ENCODE measurements at regions not wholly inside any gene's neighbourhood (a gene's known extent, or its start where the extent isn't known, plus 50 kb on each side); places are given as distances from the start of the nearest gene placed in this dataset.

- in situ Hi-C loops (cut with MboI; ENCODE audit: low pct_unique_long_range_greater_than_20kb in 2 of 9, low sequenced_read_pairs in 9 of 9, unreplicated experiment in 9 of 9): no loop called here
- peaks cover 0 to 3% of the 10 kb centered on the region in 2 donors for H3K4me1 ChIP-seq (replicated peaks in 1 of 2)
- H3K27ac ChIP-seq: no peak overlapping the region
- ATAC-seq (replicated peaks in 6 of 8): no peak
- 79 to 100% (median 100%) methylated on average over 1 to 5 of the region's 5 CpGs; no CpG with 5 or more reads in 2 of the 10 experiments for WGBS, 10 experiments
- no peak overlapping the region for H3K4me3 ChIP-seq
Measured at GRCh38 chr9:109830545-109830944, 50.5 kb downstream of the PALM2AKAP2 start.

- H3K4me1 ChIP-seq (replicated peaks in 1 of 2): peaks cover 0 to 3% of the 10 kb centered on the region in 2 donors
- no peak overlapping the region for H3K27ac ChIP-seq
- in situ Hi-C loops (cut with MboI; ENCODE audit: low pct_unique_long_range_greater_than_20kb in 2 of 9, low sequenced_read_pairs in 9 of 9, unreplicated experiment in 9 of 9): no loop called here
- H3K4me3 ChIP-seq: no peak overlapping the region
- no peak for ATAC-seq (replicated peaks in 6 of 8)
- WGBS, 10 experiments: 60 to 100% (median 96%) methylated on average over 1 to 6 of the region's 6 CpGs; no CpG with 5 or more reads in 4 of the 10 experiments
Measured at GRCh38 chr9:109831998-109832658, 52.1 kb downstream of the PALM2AKAP2 start.

GRCh38 chr9:109834855-109835254 lies 54.9 kb downstream of the PALM2AKAP2 start:
- Histone ChIP-seq H3K27ac (no peak overlapping the region), H3K4me3 (no peak overlapping the region), H3K4me1 (replicated peaks in 1 of 2) (no peaks in the 10 kb centered on the region)
- ATAC-seq (replicated peaks in 6 of 8): no peak
- WGBS, 10 experiments: 67 to 100% (median 93%) methylated on average over 1 to 2 of the region's 2 CpGs; no CpG with 5 or more reads in 4 of the 10 experiments
- in situ Hi-C loops (cut with MboI; ENCODE audit: low pct_unique_long_range_greater_than_20kb in 2 of 9, low sequenced_read_pairs in 9 of 9, unreplicated experiment in 9 of 9): no loop called here

GRCh38 chr9:109843641-109844040 lies 63.6 kb downstream of the PALM2AKAP2 start:
- peak in 3 of 8 experiments; percentile 62 to 93 (median 83) for ATAC-seq (replicated peaks in 6 of 8)
- Histone ChIP-seq H3K4me3 (no peak overlapping the region), H3K4me1 (replicated peaks in 1 of 2) (peaks cover 3 to 12% of the 10 kb centered on the region in 2 donors), H3K27ac (no peak overlapping the region)
- in situ Hi-C loops (cut with MboI; ENCODE audit: low pct_unique_long_range_greater_than_20kb in 2 of 9, low sequenced_read_pairs in 9 of 9, unreplicated experiment in 9 of 9): no loop called here
- WGBS, 10 experiments: 0 to 92% (median 17%) methylated on average over 1 to 9 of the region's 11 CpGs; no CpG with 5 or more reads in 3 of the 10 experiments

- in situ Hi-C loops (cut with MboI; ENCODE audit: low pct_unique_long_range_greater_than_20kb in 2 of 9, low sequenced_read_pairs in 9 of 9, unreplicated experiment in 9 of 9): no loop called here
- ATAC-seq (replicated peaks in 6 of 8): peak in 5 of 8 experiments; percentile 30 to 80 (median 40)
- WGBS, 10 experiments: 70 to 100% (median 95%) methylated on average over 1 to 2 of the region's 2 CpGs; no CpG with 5 or more reads in 5 of the 10 experiments
- Histone ChIP-seq H3K27ac (peak overlapping the region in 1 of 2 donors; percentile 64), H3K4me3 (no peak overlapping the region), H3K4me1 (replicated peaks in 1 of 2) (peaks cover 3 to 12% of the 10 kb centered on the region in 2 donors)
Measured at GRCh38 chr9:109845226-109845625, 65.2 kb downstream of the PALM2AKAP2 start.

- Histone ChIP-seq H3K27ac (no peak overlapping the region), H3K4me1 (replicated peaks in 1 of 2) (peaks cover 3 to 12% of the 10 kb centered on the region in 2 donors), H3K4me3 (no peak overlapping the region)
- 39 to 100% (median 60%) methylated on average over 1 to 4 of the region's 4 CpGs; no CpG with 5 or more reads in 3 of the 10 experiments for WGBS, 10 experiments
- no peak for ATAC-seq (replicated peaks in 6 of 8)
- in situ Hi-C loops (cut with MboI; ENCODE audit: low pct_unique_long_range_greater_than_20kb in 2 of 9, low sequenced_read_pairs in 9 of 9, unreplicated experiment in 9 of 9): no loop called here
Measured at GRCh38 chr9:109846776-109847175, 66.8 kb downstream of the PALM2AKAP2 start.

GRCh38 chr9:109852556-109852955 lies 72.6 kb downstream of the PALM2AKAP2 start:
- Histone ChIP-seq H3K27ac (no peak overlapping the region), H3K4me3 (no peak overlapping the region), H3K4me1 (replicated peaks in 1 of 2) (no peaks in the 10 kb centered on the region)
- in situ Hi-C loops (cut with MboI; ENCODE audit: low pct_unique_long_range_greater_than_20kb in 2 of 9, low sequenced_read_pairs in 9 of 9, unreplicated experiment in 9 of 9): no loop called here
- ATAC-seq (replicated peaks in 6 of 8): no peak
- 42 to 100% (median 86%) methylated on average over 1 to 2 of the region's 2 CpGs; no CpG with 5 or more reads in 2 of the 10 experiments for WGBS, 10 experiments

GRCh38 chr9:109855540-109855939 lies 75.5 kb downstream of the PALM2AKAP2 start:
- H3K4me1 ChIP-seq (replicated peaks in 1 of 2): no peaks in the 10 kb centered on the region
- in situ Hi-C loops (cut with MboI; ENCODE audit: low pct_unique_long_range_greater_than_20kb in 2 of 9, low sequenced_read_pairs in 9 of 9, unreplicated experiment in 9 of 9): no loop called here
- ATAC-seq (replicated peaks in 6 of 8): no peak
- H3K27ac ChIP-seq: no peak overlapping the region
- H3K4me3 ChIP-seq: no peak overlapping the region
- WGBS, 10 experiments: 92 to 100% (median 100%) methylated on average over 1 to 2 of the region's 2 CpGs; no CpG with 5 or more reads in 2 of the 10 experiments

GRCh38 chr9:109856785-109857184 lies 76.8 kb downstream of the PALM2AKAP2 start:
- in situ Hi-C loops (cut with MboI; ENCODE audit: low pct_unique_long_range_greater_than_20kb in 2 of 9, low sequenced_read_pairs in 9 of 9, unreplicated experiment in 9 of 9): no loop called here
- ATAC-seq (replicated peaks in 6 of 8): peak in 4 of 8 experiments; percentile 29 to 81 (median 62)
- 16 to 94% (median 69%) methylated on average over 1 to 4 of the region's 6 CpGs; no CpG with 5 or more reads in 2 of the 10 experiments for WGBS, 10 experiments
- H3K4me1 ChIP-seq (replicated peaks in 1 of 2): no peaks in the 10 kb centered on the region
- H3K27ac ChIP-seq: no peak overlapping the region
- H3K4me3 ChIP-seq: no peak overlapping the region

GRCh38 chr9:109857336-109857735 lies 77.3 kb downstream of the PALM2AKAP2 start:
- no peaks in the 10 kb centered on the region for H3K4me1 ChIP-seq (replicated peaks in 1 of 2)
- H3K4me3 ChIP-seq: no peak overlapping the region
- in situ Hi-C loops (cut with MboI; ENCODE audit: low pct_unique_long_range_greater_than_20kb in 2 of 9, low sequenced_read_pairs in 9 of 9, unreplicated experiment in 9 of 9): no loop called here
- 0 to 80% (median 71%) methylated on average over 1 of the region's 1 CpG; no CpG with 5 or more reads in 4 of the 10 experiments for WGBS, 10 experiments
- H3K27ac ChIP-seq: no peak overlapping the region
- ATAC-seq (replicated peaks in 6 of 8): peak in 1 of 8 experiments; percentile 23

- no peak for ATAC-seq (replicated peaks in 6 of 8)
- no peaks in the 10 kb centered on the region for H3K4me1 ChIP-seq (replicated peaks in 1 of 2)
- no peak overlapping the region for H3K4me3 ChIP-seq
- in situ Hi-C loops (cut with MboI; ENCODE audit: low pct_unique_long_range_greater_than_20kb in 2 of 9, low sequenced_read_pairs in 9 of 9, unreplicated experiment in 9 of 9): no loop called here
- no peak overlapping the region for H3K27ac ChIP-seq
- WGBS, 10 experiments: 50 to 100% (median 83%) methylated on average over 1 to 2 of the region's 2 CpGs; no CpG with 5 or more reads in 1 of the 10 experiments
Measured at GRCh38 chr9:109859447-109859846, 79.4 kb downstream of the PALM2AKAP2 start.

- in situ Hi-C loops (cut with MboI; ENCODE audit: low pct_unique_long_range_greater_than_20kb in 2 of 9, low sequenced_read_pairs in 9 of 9, unreplicated experiment in 9 of 9): no loop called here
- no peak overlapping the region for H3K27ac ChIP-seq
- H3K4me1 ChIP-seq (replicated peaks in 1 of 2): no peaks in the 10 kb centered on the region
- no peak overlapping the region for H3K4me3 ChIP-seq
- ATAC-seq (replicated peaks in 6 of 8): no peak
- 69 to 100% (median 87%) methylated on average over 1 to 2 of the region's 2 CpGs for WGBS, 10 experiments
Measured at GRCh38 chr9:109860521-109860920, 80.5 kb downstream of the PALM2AKAP2 start.

GRCh38 chr9:109861499-109861898 lies 81.5 kb downstream of the PALM2AKAP2 start:
- H3K27ac ChIP-seq: no peak overlapping the region
- H3K4me1 ChIP-seq (replicated peaks in 1 of 2): no peaks in the 10 kb centered on the region
- in situ Hi-C loops (cut with MboI; ENCODE audit: low pct_unique_long_range_greater_than_20kb in 2 of 9, low sequenced_read_pairs in 9 of 9, unreplicated experiment in 9 of 9): no loop called here
- no peak overlapping the region for H3K4me3 ChIP-seq
- ATAC-seq (replicated peaks in 6 of 8): peak in 3 of 8 experiments; percentile 52 to 88 (median 74)
- 0 to 93% (median 68%) methylated on average over 1 to 4 of the region's 4 CpGs for WGBS, 10 experiments

GRCh38 chr9:109861918-109862317 lies 81.9 kb downstream of the PALM2AKAP2 start:
- no peaks in the 10 kb centered on the region for H3K4me1 ChIP-seq (replicated peaks in 1 of 2)
- no peak overlapping the region for H3K4me3 ChIP-seq
- in situ Hi-C loops (cut with MboI; ENCODE audit: low pct_unique_long_range_greater_than_20kb in 2 of 9, low sequenced_read_pairs in 9 of 9, unreplicated experiment in 9 of 9): no loop called here
- ATAC-seq (replicated peaks in 6 of 8): peak in 1 of 8 experiments; percentile 52
- no peak overlapping the region for H3K27ac ChIP-seq

All from motor neuron (in vitro differentiated cells).